Smooth muscle cell (in vitro differentiated cells): ENCODE measurements at regions not wholly inside any gene's neighbourhood (a gene's known extent, or its start where the extent isn't known, plus 50 kb on each side); places are given as distances from the start of the nearest gene placed in this dataset.

ENCODE experiments used
- DNase-seq: peaks from one replicate; lab custom pipeline; 2025; ENCODE audit not compliant: unreplicated experiment; lab: John Stamatoyannopoulos, UW
- H2AFZ ChIP-seq: fragments of 200-600 bp; sonication (generic); 2 replicates; pipeline ENCODE4 v1.6.0; 2016; ENCODE audit warnings: antibody characterized with exemption, low read depth, mild to moderate bottlenecking
- H3F3A ChIP-seq: fragments of 200-600 bp; sonication (generic); 2 replicates; pipeline ENCODE4 v1.6.0; 2017; ENCODE audit warnings: antibody characterized with exemption, low read depth
- H3K27ac ChIP-seq: fragments of 200-600 bp; sonication (generic); 2 replicates; pipeline ENCODE4 v1.5.1; 2016; ENCODE audit warnings: low read depth, mild to moderate bottlenecking
- H3K27me3 ChIP-seq: fragments of 200-600 bp; sonication (generic); 2 replicates; pipeline ENCODE4 v1.6.1; 2016; ENCODE audit warnings: low read depth, mild to moderate bottlenecking
- H3K36me3 ChIP-seq: fragments of 200-600 bp; sonication (generic); 2 replicates; pipeline ENCODE4 v1.5.1; 2016; ENCODE audit warnings: low read depth
- H3K4me1 ChIP-seq: fragments of 200-600 bp; sonication (generic); 2 replicates; pipeline ENCODE4 v1.5.1; 2016; ENCODE audit warnings: low read depth
- H3K4me2 ChIP-seq: fragments of 200-600 bp; sonication (generic); 2 replicates; pipeline ENCODE4 v1.6.0; 2016; ENCODE audit warnings: mild to moderate bottlenecking
- H3K4me3 ChIP-seq: fragments of 200-600 bp; sonication (generic); 2 replicates; pipeline ENCODE4 v1.5.1; 2016; ENCODE audit warnings: mild to moderate bottlenecking
- H3K79me2 ChIP-seq: fragments of 200-600 bp; sonication (generic); 2 replicates; pipeline ENCODE4 v1.6.0; 2016; ENCODE audit warnings: low read depth, mild to moderate bottlenecking
- H3K9ac ChIP-seq: fragments of 200-600 bp; sonication (generic); 2 replicates; pipeline ENCODE4 v1.6.0; 2016; ENCODE audit warnings: low read depth
- H3K9me3 ChIP-seq: fragments of 200-600 bp; sonication (generic); replicated peaks from 2 replicates; pipeline ENCODE4 v1.5.1; 2016; ENCODE audit warnings: low read depth
- H4K20me1 ChIP-seq: fragments of 200-600 bp; sonication (generic); 2 replicates; pipeline ENCODE4 v1.6.0; 2016; ENCODE audit warnings: low read depth
- WGBS: methylation state at CpG from one replicate; pipeline ENCODE4 v1.1.7; 2016; ENCODE audit warnings: low lambda C conversion rate; 5-methylcytosine and 5-hydroxymethylcytosine counted together
- TF ChIP-seq, protein P1 (sequence below): fragments of 200-600 bp; sonication (generic); IDR thresholded peaks from 2 replicates; pipeline ENCODE4 v1.5.1; 2017; ENCODE audit warnings: borderline replicate concordance, mild to moderate bottlenecking, antibody characterized with exemption; ENCODE audit not compliant: insufficient read depth, poor library complexity, severe bottlenecking

DNA sequence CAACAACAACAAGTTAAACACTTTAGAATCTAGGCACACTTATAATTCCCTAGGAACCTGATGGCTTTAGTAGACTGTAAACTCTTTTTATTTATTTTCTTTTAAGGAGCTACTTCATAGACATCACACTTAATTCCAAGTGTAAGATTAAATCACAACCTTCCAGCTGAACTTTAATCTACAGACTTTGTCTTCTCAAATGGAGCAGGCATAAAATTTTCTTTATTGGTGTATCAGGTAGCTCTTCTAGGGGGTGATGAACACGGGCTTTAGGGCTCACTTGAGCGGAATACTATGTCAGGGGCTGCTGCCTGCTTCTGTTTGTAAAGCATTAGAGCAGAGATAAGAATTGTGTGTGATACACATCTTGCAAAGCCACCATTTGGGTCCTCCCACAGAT lies 525.8 kb upstream of the FAT3 start:
- TF ChIP-seq, protein P1, sequence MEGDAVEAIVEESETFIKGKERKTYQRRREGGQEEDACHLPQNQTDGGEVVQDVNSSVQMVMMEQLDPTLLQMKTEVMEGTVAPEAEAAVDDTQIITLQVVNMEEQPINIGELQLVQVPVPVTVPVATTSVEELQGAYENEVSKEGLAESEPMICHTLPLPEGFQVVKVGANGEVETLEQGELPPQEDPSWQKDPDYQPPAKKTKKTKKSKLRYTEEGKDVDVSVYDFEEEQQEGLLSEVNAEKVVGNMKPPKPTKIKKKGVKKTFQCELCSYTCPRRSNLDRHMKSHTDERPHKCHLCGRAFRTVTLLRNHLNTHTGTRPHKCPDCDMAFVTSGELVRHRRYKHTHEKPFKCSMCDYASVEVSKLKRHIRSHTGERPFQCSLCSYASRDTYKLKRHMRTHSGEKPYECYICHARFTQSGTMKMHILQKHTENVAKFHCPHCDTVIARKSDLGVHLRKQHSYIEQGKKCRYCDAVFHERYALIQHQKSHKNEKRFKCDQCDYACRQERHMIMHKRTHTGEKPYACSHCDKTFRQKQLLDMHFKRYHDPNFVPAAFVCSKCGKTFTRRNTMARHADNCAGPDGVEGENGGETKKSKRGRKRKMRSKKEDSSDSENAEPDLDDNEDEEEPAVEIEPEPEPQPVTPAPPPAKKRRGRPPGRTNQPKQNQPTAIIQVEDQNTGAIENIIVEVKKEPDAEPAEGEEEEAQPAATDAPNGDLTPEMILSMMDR: no peak

DNA sequence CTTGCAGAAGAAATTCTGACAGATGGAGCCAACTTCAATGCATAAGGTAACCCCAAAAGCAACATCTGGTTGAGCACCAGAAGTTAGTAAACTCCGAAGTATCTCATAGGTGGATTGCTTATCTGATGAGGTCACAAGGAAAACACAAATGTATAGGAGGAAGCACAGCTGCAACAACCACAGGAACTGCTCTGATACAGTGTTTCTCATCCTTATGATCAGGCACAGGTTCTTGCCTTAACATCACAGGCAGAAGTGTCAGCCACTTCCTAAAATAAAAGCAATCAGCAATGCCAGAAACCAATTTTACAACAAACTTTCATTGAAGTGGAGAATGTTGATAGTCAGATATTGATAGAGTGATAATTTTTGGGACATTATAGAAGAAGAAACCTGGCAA lies 530.3 kb upstream of the FAT3 start:
- Histone ChIP-seq H3K79me2 (no peaks in the 10 kb centered on the region), H3K36me3 (no peaks in the 10 kb centered on the region), H4K20me1 (no peaks in the 10 kb centered on the region), H3K27me3 (no peaks in the 10 kb centered on the region), H2AFZ (no peak overlapping the region), H3K9me3 (no peaks in the 10 kb centered on the region), H3K4me1 (no peaks in the 10 kb centered on the region), H3F3A (no peaks in the 10 kb centered on the region), H3K4me2 (no peak overlapping the region), H3K27ac (no peak overlapping the region), H3K9ac (no peak overlapping the region), H3K4me3 (no peak overlapping the region)
- 95% methylated on average over 1 of the region's 1 CpG for WGBS
- DNase-seq: no peak
- TF ChIP-seq, protein P1: no peak

More for the DNA sequence above, 525.8 kb upstream of the FAT3 start:
- Histone ChIP-seq H3K4me2 (no peak overlapping the region), H4K20me1 (no peaks in the 10 kb centered on the region), H3K4me3 (no peak overlapping the region), H3K27me3 (no peaks in the 10 kb centered on the region), H3K27ac (no peak overlapping the region), H3F3A (no peaks in the 10 kb centered on the region), H3K79me2 (no peaks in the 10 kb centered on the region), H3K9ac (no peak overlapping the region), H3K4me1 (no peaks in the 10 kb centered on the region), H3K9me3 (no peaks in the 10 kb centered on the region), H3K36me3 (no peaks in the 10 kb centered on the region), H2AFZ (no peak overlapping the region)
- DNase-seq: no peak
- WGBS: 80% methylated on average over 2 of the region's 2 CpGs

- Histone ChIP-seq H3K27me3 (no peaks in the 10 kb centered on the region), H3K4me3 (no peak overlapping the region), H3K27ac (no peak overlapping the region), H2AFZ (no peak overlapping the region), H3K9me3 (no peaks in the 10 kb centered on the region), H3K4me2 (no peak overlapping the region), H3K4me1 (no peaks in the 10 kb centered on the region), H3F3A (no peaks in the 10 kb centered on the region), H3K36me3 (no peaks in the 10 kb centered on the region), H4K20me1 (no peaks in the 10 kb centered on the region), H3K9ac (no peak overlapping the region), H3K79me2 (no peaks in the 10 kb centered on the region)
- 86% methylated on average over 1 of the region's 1 CpG for WGBS
- no peak for DNase-seq
- TF ChIP-seq, protein P1: no peak
These were observed 532.7 kb upstream of the FAT3 start for GRCh38 chr11:91691872-91692271.

DNA sequence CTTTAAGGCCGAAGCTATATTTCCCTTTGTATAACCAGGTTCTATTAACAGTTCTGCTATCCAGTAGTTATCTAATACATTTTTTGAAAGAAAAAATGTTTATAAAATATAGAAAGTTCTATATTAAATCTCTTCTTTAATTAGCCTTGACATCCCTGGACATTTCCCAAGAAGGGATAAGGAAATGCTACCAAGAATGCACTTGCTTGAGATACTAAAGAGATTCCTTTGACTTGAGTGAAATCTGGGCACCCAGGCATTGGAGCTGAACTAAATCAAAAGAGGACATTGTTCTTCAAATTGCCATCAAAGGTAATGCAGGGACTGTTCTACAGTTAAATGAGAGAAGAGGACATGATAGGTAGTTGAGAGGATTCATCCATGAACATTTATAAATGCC lies 535.9 kb upstream of the FAT3 start:
- Histone ChIP-seq H3K27ac (no peak overlapping the region), H3K9ac (no peak overlapping the region), H3K4me2 (no peak overlapping the region), H4K20me1 (no peaks in the 10 kb centered on the region), H3K36me3 (no peaks in the 10 kb centered on the region), H3K9me3 (no peaks in the 10 kb centered on the region), H3K4me1 (no peaks in the 10 kb centered on the region), H3K4me3 (no peak overlapping the region), H3F3A (no peaks in the 10 kb centered on the region), H2AFZ (no peak overlapping the region), H3K27me3 (no peaks in the 10 kb centered on the region), H3K79me2 (no peaks in the 10 kb centered on the region)
- 93% methylated on average over 1 of the region's 1 CpG for WGBS
- TF ChIP-seq, protein P1: no peak
- no peak for DNase-seq
